ENCODE measurements at regions not wholly inside any gene's neighbourhood (a gene's known extent, or its start where the extent isn't known, plus 50 kb on each side); places are given as distances from the start of the nearest gene placed in this dataset.

- no peak overlapping the region for H3K4me3 Mint-ChIP-seq (ENCODE audit: unreplicated experiment)
- H3K4me1 Mint-ChIP-seq (ENCODE audit: low read depth), result peaks cover 19% of the 10 kb centered on the region
- H3K9me3 Mint-ChIP-seq (ENCODE audit: low read depth), result no peaks in the 10 kb centered on the region
- H3K27me3 Mint-ChIP-seq (ENCODE audit: low read depth), result no peaks in the 10 kb centered on the region
- TF ChIP-seq CTCF (IDR thresholded peaks at IDR 0.05), result no peak
- no peak for DNase-seq (ENCODE audit: low spot score)
- H3K27ac Mint-ChIP-seq (ENCODE audit: unreplicated experiment), result no peak overlapping the region
- H3K36me3 Mint-ChIP-seq (ENCODE audit: low read depth), result no peaks in the 10 kb centered on the region
Measured at GRCh38 chr3:153041181-153041580, 120.8 kb upstream of the RAP2B start.

DNA sequence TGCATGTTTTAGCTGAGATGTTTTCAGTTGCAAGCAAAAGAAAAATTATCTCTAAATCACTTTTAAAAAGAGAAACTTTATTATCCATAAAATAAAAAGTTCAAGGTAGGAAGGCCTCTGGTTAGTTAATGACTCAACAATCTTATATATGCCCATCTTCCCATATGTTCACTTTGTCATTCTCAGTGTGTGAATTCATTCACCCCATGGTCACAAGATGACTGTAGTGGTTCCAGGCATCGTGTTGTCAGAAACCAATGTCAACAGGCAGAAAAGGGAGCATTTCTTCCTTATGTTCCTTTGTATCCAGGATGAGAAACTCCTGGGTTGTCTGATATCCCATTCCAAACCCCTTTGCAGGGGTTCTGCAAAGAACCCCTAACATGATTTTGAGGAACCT, 119.9 kb upstream of the RAP2B start:
- no peaks in the 10 kb centered on the region for H3K36me3 Mint-ChIP-seq (ENCODE audit: low read depth)
- DNase-seq (ENCODE audit: low spot score), result no peak
- no peaks in the 10 kb centered on the region for H3K9me3 Mint-ChIP-seq (ENCODE audit: low read depth)
- no peak overlapping the region for H3K4me3 Mint-ChIP-seq (ENCODE audit: unreplicated experiment)
- no peak overlapping the region for H3K27ac Mint-ChIP-seq (ENCODE audit: unreplicated experiment)
- peaks cover 19% of the 10 kb centered on the region for H3K4me1 Mint-ChIP-seq (ENCODE audit: low read depth)
- no peaks in the 10 kb centered on the region for H3K27me3 Mint-ChIP-seq (ENCODE audit: low read depth)
- no peak for TF ChIP-seq CTCF (IDR thresholded peaks at IDR 0.05)

DNA sequence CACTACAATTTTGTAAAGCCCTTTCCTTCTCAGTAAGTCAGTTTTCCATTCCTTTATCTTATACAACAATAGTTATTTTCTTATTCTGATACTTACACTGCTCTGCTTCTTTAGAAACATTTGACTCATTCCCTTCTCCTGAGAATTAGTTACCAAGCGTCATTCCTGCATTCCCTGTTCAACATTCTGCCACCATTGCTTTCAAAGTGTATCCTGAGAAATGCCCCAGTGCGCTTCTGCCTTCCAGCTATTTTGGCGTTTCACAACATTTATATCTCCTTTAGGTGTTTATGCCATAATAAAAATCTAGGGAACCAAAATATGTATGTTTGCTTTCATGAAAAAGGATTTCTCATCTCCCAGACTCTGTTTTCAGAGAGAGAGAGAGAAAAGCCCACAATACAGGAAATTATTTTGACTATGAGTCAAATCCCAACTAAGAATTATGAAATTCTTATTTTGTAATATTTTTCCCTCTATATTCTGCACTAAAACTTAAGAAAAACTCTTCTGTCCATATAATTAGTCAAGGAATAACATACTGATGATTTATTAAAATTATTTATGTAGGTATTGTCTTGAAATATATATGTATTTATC, 118.2 kb upstream of the RAP2B start:
- TF ChIP-seq CTCF (IDR thresholded peaks at IDR 0.05), result no peak
- Mint-ChIP-seq H3K36me3 (ENCODE audit: low read depth) (no peaks in the 10 kb centered on the region), H3K9me3 (ENCODE audit: low read depth) (no peaks in the 10 kb centered on the region), H3K4me3 (ENCODE audit: unreplicated experiment) (peak overlapping the region; percentile 67), H3K4me1 (ENCODE audit: low read depth) (peaks cover 19% of the 10 kb centered on the region), H3K27me3 (ENCODE audit: low read depth) (no peaks in the 10 kb centered on the region), H3K27ac (ENCODE audit: unreplicated experiment) (peak overlapping the region; percentile 94)
- no peak for DNase-seq (ENCODE audit: low spot score)

DNA sequence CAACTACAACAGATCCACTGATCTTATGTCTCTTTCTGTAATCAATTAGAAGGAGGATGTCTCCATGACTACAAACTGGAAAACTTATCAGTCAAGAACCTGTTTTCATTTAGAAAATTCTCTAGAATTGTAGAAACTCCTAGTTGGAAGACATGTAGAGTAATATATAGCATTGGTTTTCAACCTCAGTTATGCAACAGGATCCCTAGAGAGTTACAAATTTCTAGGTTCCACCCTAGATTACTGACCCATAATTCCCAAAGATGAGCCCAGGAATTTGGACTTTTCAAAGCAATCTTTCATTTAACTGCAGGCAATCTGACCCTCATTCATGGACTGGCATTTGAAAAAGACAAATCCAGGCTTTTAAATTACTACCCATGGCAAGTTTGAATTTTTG, 116.9 kb upstream of the RAP2B start:
- H3K27ac Mint-ChIP-seq (ENCODE audit: unreplicated experiment), result no peak overlapping the region
- H3K4me1 Mint-ChIP-seq (ENCODE audit: low read depth), result peaks cover 19% of the 10 kb centered on the region
- no peak for DNase-seq (ENCODE audit: low spot score)
- H3K36me3 Mint-ChIP-seq (ENCODE audit: low read depth), result no peaks in the 10 kb centered on the region
- no peaks in the 10 kb centered on the region for H3K9me3 Mint-ChIP-seq (ENCODE audit: low read depth)
- H3K27me3 Mint-ChIP-seq (ENCODE audit: low read depth), result no peaks in the 10 kb centered on the region
- no peak overlapping the region for H3K4me3 Mint-ChIP-seq (ENCODE audit: unreplicated experiment)
- no peak for TF ChIP-seq CTCF (IDR thresholded peaks at IDR 0.05)

DNA sequence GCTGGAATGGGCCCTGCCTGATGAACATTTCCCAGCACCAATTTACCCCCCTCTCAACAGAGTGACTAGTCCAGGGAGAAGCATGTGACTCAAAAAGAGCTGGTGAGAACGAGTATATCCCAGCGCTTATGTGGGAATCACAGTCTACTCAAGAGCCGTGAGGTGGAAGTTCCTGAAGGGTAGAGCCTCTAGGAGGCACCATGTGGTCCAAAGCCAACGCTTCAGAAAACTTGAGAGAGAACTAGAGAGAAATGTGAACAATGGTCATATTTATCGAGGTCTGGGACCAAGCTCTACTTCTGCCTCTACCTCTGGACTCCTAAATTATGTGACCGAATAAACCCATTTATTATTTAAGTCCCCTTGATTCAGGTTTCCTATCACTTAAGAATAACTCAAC, 111.0 kb upstream of the RAP2B start:
- TF ChIP-seq CTCF (IDR thresholded peaks at IDR 0.05), result no peak
- Mint-ChIP-seq H3K36me3 (ENCODE audit: low read depth) (no peaks in the 10 kb centered on the region), H3K4me3 (ENCODE audit: unreplicated experiment) (no peak overlapping the region), H3K9me3 (ENCODE audit: low read depth) (peaks cover 4% of the 10 kb centered on the region), H3K4me1 (ENCODE audit: low read depth) (peaks cover 23% of the 10 kb centered on the region), H3K27me3 (ENCODE audit: low read depth) (no peaks in the 10 kb centered on the region), H3K27ac (ENCODE audit: unreplicated experiment) (peak overlapping the region; percentile 95)
- DNase-seq (ENCODE audit: low spot score), result no peak
